H1 (cell line): ENCODE measurements at regions not wholly inside any gene's neighbourhood (a gene's known extent, or its start where the extent isn't known, plus 50 kb on each side); places are given as distances from the start of the nearest gene placed in this dataset.

ENCODE experiments used
- CBX5 ChIP-seq: fragments of 300-800, 300-1000 bp; sonication (generic); IDR thresholded peaks from 2 replicates; pipeline ENCODE4 v1.7.1; 2016; ENCODE audit warnings: antibody characterized with exemption, low read length, low read depth
- CTCF ChIP-seq, 3 experiments: IDR thresholded peaks; 1 replicate in 2 of 3; 2 replicates in 1 of 3; pipeline versions ENCODE4 v1.5.1 to v1.6.1; 2011; ENCODE audit warnings: low read length in 3 of 3, mild to moderate bottlenecking in 3 of 3, inconsistent platforms in 2 of 3, low read depth in 1 of 3, moderate library complexity in 1 of 3; ENCODE audit not compliant: insufficient read depth in 1 of 3; ENCODE audit errors: control extremely low read depth in 1 of 3
- GABPA ChIP-seq: IDR thresholded peaks from 2 replicates; pipeline ENCODE4 v1.6.1; 2011; ENCODE audit warnings: mild to moderate bottlenecking, low read length, moderate library complexity, borderline replicate concordance; ENCODE audit not compliant: insufficient read depth
- GTF2F1 ChIP-seq: IDR thresholded peaks from 2 replicates; pipeline ENCODE4 v1.6.1; 2012; ENCODE audit warnings: low read depth, low read length, improper control_type of control experiment, borderline replicate concordance
- SUZ12 ChIP-seq: fragments of 200-600 bp; sonication (generic); IDR thresholded peaks from 2 replicates; pipeline ENCODE4 v1.6.1; 2012; ENCODE audit warnings: mild to moderate bottlenecking, inconsistent platforms, low read length, moderate library complexity, mixed read lengths
- TAF7 ChIP-seq: optimal IDR thresholded peaks from 2 replicates; pipeline ENCODE3; 2011; ENCODE audit warnings: low read depth, mild to moderate bottlenecking, inconsistent platforms, low read length, moderate library complexity, borderline replicate concordance

DNA sequence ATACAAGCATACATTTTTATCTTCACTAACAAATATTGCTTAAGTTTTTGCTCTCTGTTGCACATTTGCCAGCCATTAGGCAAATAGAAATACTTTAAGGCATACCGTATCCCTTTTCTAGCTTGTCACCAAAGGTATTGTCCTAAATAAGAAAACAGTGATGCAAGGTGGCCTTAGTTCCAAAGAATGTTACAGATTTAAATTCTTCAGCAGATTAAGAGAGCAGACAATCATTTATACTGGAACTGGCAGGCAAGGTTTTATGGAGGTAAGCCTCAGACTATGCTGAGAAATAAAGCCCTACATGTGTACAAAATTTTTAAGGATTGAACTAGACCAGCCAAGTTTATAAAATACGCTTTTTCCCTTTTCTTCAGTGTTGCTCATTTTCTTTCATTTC lies 247.8 kb downstream of the IZUMO3 start:
- no peak for TF ChIP-seq CTCF (IDR thresholded peaks at IDR 0.05; ENCODE audit: control extremely low read depth in 1 of 3, insufficient read depth in 1 of 3, low read depth in 1 of 3, low read length in 3 of 3)
- TF ChIP-seq TAF7, result no peak
- TF ChIP-seq SUZ12, result no peak
- no peak for TF ChIP-seq CBX5
- TF ChIP-seq GABPA, result no peak
- no peak for TF ChIP-seq GTF2F1
